Endothelial cell of umbilical vein (primary cell): ENCODE measurements at regions not wholly inside any gene's neighbourhood (a gene's known extent, or its start where the extent isn't known, plus 50 kb on each side); places are given as distances from the start of the nearest gene placed in this dataset.

Experiments used
- BruUV-seq: library from RNA; stranded (reverse); fragments of 400-500 nt; replicated peaks from 2 replicates; lab custom pipeline; 2021; lab: Mats Ljungman, UMichigan
- CTCF ChIA-PET: fragments of 300-600, 350-600 bp; sonication (Branson Sonifier 250); formaldehyde crosslinking; loops from one replicate; lab custom pipeline; 2021; ENCODE audit warnings: antibody characterized with exemption, inconsistent platforms; lab: Charles Lee
- POLR2A ChIA-PET: fragments of 300-600, 350-600 bp; sonication (Branson Sonifier 250); formaldehyde crosslinking; loops from one replicate; lab custom pipeline; 2021; ENCODE audit warnings: antibody characterized with exemption, inconsistent platforms; lab: Charles Lee
- DNase-seq: peaks from one replicate; pipeline ENCODE4 v3.0.0-alpha.2; 2011; ENCODE audit warnings: low read depth, low spot score
- FAIRE-seq: peaks from 2 replicates; lab custom pipeline; 2011; peaks lifted over from hg19 to GRCh38; lab: Jason Lieb, UNC
- H2AFZ ChIP-seq: 2 replicates; pipeline ENCODE4 v1.6.0; 2012; ENCODE audit warnings: low read depth, low read length, control low read depth, inconsistent platforms
- H3K27ac ChIP-seq: 2 replicates; pipeline ENCODE4 v1.5.1; 2011; ENCODE audit warnings: low read depth, mild to moderate bottlenecking, control low read depth, low read length, moderate library complexity; ENCODE audit not compliant: insufficient read depth
- H3K27me3 ChIP-seq, 2 experiments: 2 replicates each; pipeline versions ENCODE4 v1.6.0 to v1.6.1; 2011; ENCODE audit warnings: low read length in 2 of 2, mixed read lengths in 1 of 2; ENCODE audit not compliant: control insufficient read depth in 2 of 2, insufficient read depth in 2 of 2
- H3K36me3 ChIP-seq, 2 experiments: 2 replicates in 1 of 2; 3 replicates in 1 of 2; pipeline ENCODE4 v1.5.1; 2011; ENCODE audit warnings: low read length in 2 of 2, mild to moderate bottlenecking in 1 of 2, moderate library complexity in 1 of 2; ENCODE audit not compliant: control insufficient read depth in 2 of 2, insufficient read depth in 2 of 2; ENCODE audit errors: extremely low read depth in 1 of 2
- H3K4me1 ChIP-seq: 3 replicates; pipeline ENCODE4 v1.5.1; 2011; ENCODE audit warnings: mild to moderate bottlenecking, low read length; ENCODE audit not compliant: control insufficient read depth, insufficient read depth; ENCODE audit errors: extremely low read depth
- H3K4me2 ChIP-seq: 2 replicates; pipeline ENCODE4 v1.6.1; 2011; ENCODE audit warnings: low read length, control low read depth, mixed read lengths; ENCODE audit not compliant: insufficient read depth
- H3K4me3 ChIP-seq, 3 experiments: fragments of 200-600 bp in 1 of 3; sonication (generic), shearing (Covaris generic) in 1 of 3; replicated peaks in 1 of 3; 2 replicates each; pipeline ENCODE4 v1.5.1; 2011 to 2016; ENCODE audit warnings: control low read depth in 3 of 3, low read length in 3 of 3, mild to moderate bottlenecking in 2 of 3, inconsistent platforms in 1 of 3, low read depth in 1 of 3, moderate library complexity in 1 of 3; ENCODE audit not compliant: insufficient read depth in 1 of 3
- H3K79me2 ChIP-seq: 2 replicates; pipeline ENCODE4 v1.6.0; 2012; ENCODE audit warnings: low read length, inconsistent platforms; ENCODE audit not compliant: control insufficient read depth, insufficient read depth
- H3K9ac ChIP-seq: replicated peaks from 2 replicates; pipeline ENCODE3; 2011; ENCODE audit warnings: low read length, control low read depth; ENCODE audit not compliant: insufficient read depth; ENCODE audit errors: extremely low read depth
- H3K9me1 ChIP-seq: replicated peaks from 3 replicates; pipeline ENCODE4 v1.6.0; 2011; ENCODE audit warnings: mild to moderate bottlenecking, low read length; ENCODE audit not compliant: control insufficient read depth, insufficient read depth; ENCODE audit errors: extremely low read depth
- H3K9me3 ChIP-seq: replicated peaks from 2 replicates; pipeline ENCODE4 v1.5.1; 2012; ENCODE audit warnings: low read length, inconsistent platforms; ENCODE audit not compliant: control insufficient read depth, insufficient read depth
- H4K20me1 ChIP-seq: replicated peaks from 2 replicates; pipeline ENCODE3; 2011; ENCODE audit warnings: mild to moderate bottlenecking, low read length; ENCODE audit not compliant: control insufficient read depth, insufficient read depth; ENCODE audit errors: extremely low read depth
- CTCF ChIP-seq, 2 donors: IDR thresholded peaks; 1 replicate in 1 of 2; 2 replicates in 1 of 2; pipeline ENCODE4 v1.5.1; 2011; ENCODE audit warnings: low read length in 2 of 2, mild to moderate bottlenecking in 2 of 2, moderate library complexity in 2 of 2, control low read depth in 1 of 2, inconsistent platforms in 1 of 2, low read depth in 1 of 2; ENCODE audit not compliant: insufficient read depth in 1 of 2; ENCODE audit errors: extremely low read depth in 1 of 2
- EZH2 ChIP-seq: IDR thresholded peaks from 2 replicates; pipeline ENCODE4 v1.6.1; 2012; ENCODE audit warnings: borderline replicate concordance, low read depth, mild to moderate bottlenecking, moderate library complexity, low read length, inconsistent platforms; ENCODE audit not compliant: severe bottlenecking
- FOS ChIP-seq: IDR thresholded peaks from 2 replicates; pipeline ENCODE4 v1.6.1; 2011; ENCODE audit warnings: mild to moderate bottlenecking, low read length, moderate library complexity, borderline replicate concordance; ENCODE audit not compliant: insufficient read depth
- GATA2 ChIP-seq: IDR thresholded peaks from 2 replicates; pipeline ENCODE4 v1.7.0; 2011; ENCODE audit warnings: low read depth, mild to moderate bottlenecking, moderate library complexity, mixed read lengths, low read length; ENCODE audit not compliant: insufficient read length, insufficient read depth
- JUN ChIP-seq: IDR thresholded peaks from 2 replicates; pipeline ENCODE4 v1.6.1; 2011; ENCODE audit warnings: borderline replicate concordance, low read depth; ENCODE audit not compliant: insufficient read length, insufficient read depth
- MAX ChIP-seq: IDR thresholded peaks from 2 replicates; pipeline ENCODE4 v1.6.1; 2011; ENCODE audit not compliant: insufficient read depth, insufficient read length
- MYC ChIP-seq: IDR thresholded peaks from one replicate; pipeline ENCODE4 v1.6.1; 2011; ENCODE audit warnings: mild to moderate bottlenecking, low read depth, low read length
- POLR2A ChIP-seq: IDR thresholded peaks from 2 replicates; pipeline ENCODE4 v1.6.1; 2012; ENCODE audit warnings: low read depth, mild to moderate bottlenecking, control low read depth, low read length
- POLR2AphosphoS5 ChIP-seq: IDR thresholded peaks from 2 replicates; pipeline ENCODE4 v1.6.1; 2012; ENCODE audit warnings: low read depth, mild to moderate bottlenecking, control low read depth, low read length, moderate library complexity; ENCODE audit not compliant: insufficient read depth
- dilution Hi-C: fragments of 300-500 bp; cut with MboI; formaldehyde crosslinking; loops from one replicate; pipeline ENCODE4 v1.15.0; 2019; ENCODE audit warnings: low sequenced_read_pairs; ENCODE audit not compliant: extremely low pct_ligation_motif_present
- intact Hi-C: fragments of 100-400 bp; cut with micrococcal nuclease; formaldehyde crosslinking; loops from one replicate; pipeline ENCODE4 v1.10.0; 2022

GRCh38 chr2:220451438-220451837, 824.0 kb downstream of the SLC4A3 start:
- TF ChIP-seq FOS (no peak), EZH2 (no peak), POLR2A (no peak)
- CTCF ChIA-PET, result no interaction called here
- POLR2A ChIA-PET, result no interaction called here
- Histone ChIP-seq H3K9me3 (no peaks in the 10 kb centered on the region), H3K79me2 (no peaks in the 10 kb centered on the region), H2AFZ (no peak overlapping the region), H3K9ac (no peak overlapping the region), H3K4me3 (no peak overlapping the region), H4K20me1 (no peaks in the 10 kb centered on the region), H3K27ac (no peak overlapping the region), H3K4me2 (no peak overlapping the region), H3K27me3 (no peaks in the 10 kb centered on the region), H3K9me1 (no peaks in the 10 kb centered on the region), H3K36me3 (no peaks in the 10 kb centered on the region), H3K4me1 (no peaks in the 10 kb centered on the region)
- DNase-seq (no peak), FAIRE-seq (no peak)
- no TSS peak for BruUV-seq
- dilution Hi-C loops (no loop called here), intact Hi-C loops (no loop called here)

GRCh38 chr2:220452561-220452960, 825.1 kb downstream of the SLC4A3 start:
- intact Hi-C loops (no loop called here), dilution Hi-C loops (no loop called here)
- Histone ChIP-seq H3K27me3 (no peaks in the 10 kb centered on the region), H3K4me3 (no peak overlapping the region), H3K4me2 (no peak overlapping the region), H3K9me3 (no peaks in the 10 kb centered on the region), H2AFZ (no peak overlapping the region), H3K9ac (no peak overlapping the region), H3K79me2 (no peaks in the 10 kb centered on the region), H4K20me1 (no peaks in the 10 kb centered on the region), H3K9me1 (no peaks in the 10 kb centered on the region), H3K36me3 (no peaks in the 10 kb centered on the region), H3K27ac (no peak overlapping the region), H3K4me1 (no peaks in the 10 kb centered on the region)
- DNase-seq (no peak), FAIRE-seq (no peak)
- CTCF ChIA-PET, result no interaction called here
- no peak for TF ChIP-seq POLR2A
- TF ChIP-seq GATA2, result no peak
- TF ChIP-seq CTCF (IDR thresholded peaks at IDR 0.05; ENCODE audit: extremely low read depth in 1 of 2, insufficient read depth in 1 of 2, low read depth in 1 of 2, low read length in 2 of 2), result no peak
- no peak for TF ChIP-seq MAX
- TF ChIP-seq POLR2AphosphoS5, result no peak
- no peak for TF ChIP-seq FOS
- no peak for TF ChIP-seq EZH2
- TF ChIP-seq JUN, result no peak
- no peak for TF ChIP-seq MYC
- POLR2A ChIA-PET, result no interaction called here
- BruUV-seq, result no TSS peak
